ENCODE measurements at regions not wholly inside any gene's neighbourhood (a gene's known extent, or its start where the extent isn't known, plus 50 kb on each side); places are given as distances from the start of the nearest gene placed in this dataset.

- DNase-seq: no peak
Observed at GRCh38 chr2:120683081-120683480, 52.6 kb upstream of the GLI2 start.

- no peak for DNase-seq
Observed at GRCh38 chr2:120683701-120684100, 52.0 kb upstream of the GLI2 start.

- DNase-seq: no peak
Observed at GRCh38 chr2:120684289-120685065, 51.2 kb upstream of the GLI2 start.

GRCh38 chr2:120685066-120685973, 50.3 kb upstream of the GLI2 start:
- no peak for DNase-seq

All from dermis blood vessel endothelial cell (primary cell).